IPS-NIHi7 (cell line): ENCODE measurements at regions not wholly inside any gene's neighbourhood (a gene's known extent, or its start where the extent isn't known, plus 50 kb on each side); places are given as distances from the start of the nearest gene placed in this dataset.

Experiments
- DNase-seq: peaks from one replicate; pipeline ENCODE4 v3.0.0; 2012; ENCODE audit warnings: mixed read lengths; ENCODE audit errors: extremely low spot score

DNA sequence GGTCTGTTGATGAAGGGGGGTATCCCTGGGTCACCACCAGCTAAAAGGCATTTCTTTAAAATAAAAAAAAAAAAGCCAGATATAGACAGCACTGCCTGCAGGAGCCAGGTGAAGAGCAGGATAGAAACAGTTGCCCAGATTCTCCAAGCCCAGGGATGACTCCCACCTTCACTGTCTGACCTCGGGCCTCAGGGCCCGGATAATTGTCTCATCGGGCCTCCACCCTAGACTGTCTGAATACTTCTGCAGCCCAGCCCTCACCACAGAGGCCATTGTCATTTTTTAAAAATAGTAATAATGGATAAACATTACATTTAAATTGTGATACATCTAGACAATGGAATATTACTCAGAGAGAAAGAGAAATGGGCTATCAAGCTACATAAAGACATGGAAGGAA lies 92.8 kb upstream of the TNRC6C start:
- no peak for DNase-seq

DNA sequence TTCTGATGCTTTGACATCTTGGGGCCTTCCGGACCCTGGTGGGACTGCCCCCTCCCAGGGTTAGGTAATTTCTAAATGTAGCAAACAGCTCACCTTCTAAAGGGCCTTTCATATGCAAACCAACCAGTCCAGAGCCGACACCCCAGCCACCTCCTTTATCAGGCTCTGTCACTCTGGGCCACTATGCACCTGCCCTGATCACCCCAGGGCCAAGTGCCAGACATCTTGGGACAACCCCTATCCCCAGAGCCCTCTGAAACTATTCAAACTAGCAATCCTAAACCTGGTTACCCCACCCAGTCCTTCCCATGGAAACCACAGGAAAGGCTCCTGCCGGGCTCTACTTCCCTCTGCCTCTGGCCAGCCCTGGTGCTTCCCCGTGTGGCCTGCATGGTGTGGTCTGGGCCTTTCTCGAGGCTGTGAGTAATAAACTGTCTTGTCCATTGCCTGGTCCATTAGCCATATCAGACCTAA lies 91.2 kb upstream of the TNRC6C start:
- DNase-seq = no peak

DNA sequence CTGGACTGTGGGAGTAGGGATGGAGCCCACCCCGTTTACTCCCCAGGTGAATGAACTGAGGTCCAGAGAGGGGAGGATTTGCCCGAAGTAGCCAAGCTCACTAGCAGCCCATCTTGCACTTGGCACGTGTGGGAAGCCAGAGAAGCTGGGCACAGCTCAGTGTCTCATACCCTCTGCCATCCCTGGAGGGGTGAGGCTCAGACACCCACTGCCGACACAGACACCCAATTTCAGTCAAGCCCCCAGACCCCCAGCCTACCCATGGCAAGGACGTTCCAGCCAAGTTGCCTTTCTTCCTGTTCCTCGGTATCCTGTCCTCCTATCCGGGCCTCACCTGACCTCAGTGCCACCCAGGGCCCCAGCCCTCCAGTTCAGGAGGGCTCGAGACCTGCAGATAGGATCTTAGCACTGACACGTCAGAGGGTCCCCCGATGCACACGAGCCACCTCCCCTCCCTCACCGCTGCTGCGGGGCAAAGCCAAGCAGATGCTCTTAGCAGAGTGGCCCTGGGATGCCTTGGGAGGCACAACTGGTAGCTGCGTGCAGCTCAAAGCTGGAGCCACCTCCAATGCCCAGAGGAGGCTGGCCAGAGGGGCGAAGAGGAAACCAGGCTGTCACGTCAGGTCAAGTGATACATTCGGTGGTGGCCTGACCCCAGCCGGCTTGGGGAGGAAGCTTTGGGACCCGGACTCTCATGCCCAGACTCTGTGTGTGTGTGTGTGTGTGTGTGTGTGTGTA lies 90.4 kb upstream of the TNRC6C start:
- no peak for DNase-seq

DNA sequence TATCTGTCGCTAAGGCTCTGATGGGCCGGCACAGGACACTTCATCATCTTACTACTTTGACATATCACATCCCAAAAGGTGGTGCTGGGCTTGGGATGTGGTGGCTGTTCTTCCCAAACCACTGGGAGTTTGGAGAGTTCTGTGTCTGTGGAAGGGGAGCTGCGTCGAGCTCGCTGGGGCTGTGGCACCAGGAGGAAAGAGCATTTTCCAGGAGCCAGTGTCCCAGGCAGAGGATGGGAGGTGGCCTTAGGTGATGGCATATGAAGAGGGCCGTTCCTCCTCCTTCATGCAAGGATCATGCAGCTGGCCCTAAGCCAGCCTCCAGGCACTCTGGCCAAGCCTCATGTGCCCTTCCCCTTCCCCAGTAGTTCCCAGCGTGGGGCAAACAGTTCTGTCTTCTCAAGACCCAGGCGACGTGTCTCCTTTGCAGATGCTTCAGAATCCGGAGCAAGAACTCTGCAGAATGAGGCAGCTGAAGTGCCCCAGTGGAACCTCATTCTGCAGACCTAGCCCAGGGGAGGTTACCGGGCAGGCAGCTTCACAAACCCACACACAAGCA lies 89.4 kb upstream of the TNRC6C start:
- DNase-seq = no peak

DNA sequence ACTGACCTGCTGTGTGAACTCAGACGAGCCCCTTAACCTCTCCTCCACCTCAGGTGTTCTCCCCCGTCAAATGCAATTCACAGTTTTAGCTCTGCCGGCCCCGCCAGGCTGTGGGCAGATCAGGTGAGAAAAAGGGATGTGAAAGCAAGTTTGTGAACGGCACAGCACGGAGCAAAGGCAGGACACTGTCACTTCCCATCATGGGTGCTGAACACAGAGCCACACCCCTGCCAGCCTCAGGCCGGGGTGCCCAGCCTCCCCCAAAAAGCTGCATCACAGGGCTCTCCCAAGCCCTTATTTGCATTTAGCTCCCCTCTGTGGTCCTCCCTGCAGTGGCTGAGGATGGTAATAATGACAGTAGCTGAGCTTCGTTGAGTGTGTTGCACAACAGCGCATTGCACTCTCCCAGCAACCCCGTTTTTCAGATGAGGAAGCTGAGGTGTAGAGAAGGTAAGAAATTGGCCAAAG lies 88.8 kb upstream of the TNRC6C start:
- no peak for DNase-seq

DNA sequence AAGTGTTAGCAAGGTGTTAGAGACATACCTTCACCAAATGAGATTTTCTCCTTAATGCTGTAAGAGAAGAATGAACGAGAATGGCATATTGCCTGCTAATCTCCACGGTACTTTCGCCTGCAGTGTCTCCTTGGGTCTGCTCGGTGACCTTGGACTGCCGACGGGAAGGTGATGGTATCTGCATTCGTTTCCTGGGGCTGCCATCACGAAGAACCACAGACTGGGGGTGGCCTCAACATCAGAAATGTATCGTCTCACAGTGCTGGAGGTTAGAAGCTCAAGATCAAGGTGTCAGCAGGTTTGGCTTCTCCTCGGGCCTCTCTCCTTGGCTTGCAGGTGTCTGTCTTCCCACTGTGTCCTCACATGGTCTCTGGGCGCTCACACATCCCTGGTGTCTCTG lies 86.3 kb upstream of the TNRC6C start:
- DNase-seq = no peak

DNA sequence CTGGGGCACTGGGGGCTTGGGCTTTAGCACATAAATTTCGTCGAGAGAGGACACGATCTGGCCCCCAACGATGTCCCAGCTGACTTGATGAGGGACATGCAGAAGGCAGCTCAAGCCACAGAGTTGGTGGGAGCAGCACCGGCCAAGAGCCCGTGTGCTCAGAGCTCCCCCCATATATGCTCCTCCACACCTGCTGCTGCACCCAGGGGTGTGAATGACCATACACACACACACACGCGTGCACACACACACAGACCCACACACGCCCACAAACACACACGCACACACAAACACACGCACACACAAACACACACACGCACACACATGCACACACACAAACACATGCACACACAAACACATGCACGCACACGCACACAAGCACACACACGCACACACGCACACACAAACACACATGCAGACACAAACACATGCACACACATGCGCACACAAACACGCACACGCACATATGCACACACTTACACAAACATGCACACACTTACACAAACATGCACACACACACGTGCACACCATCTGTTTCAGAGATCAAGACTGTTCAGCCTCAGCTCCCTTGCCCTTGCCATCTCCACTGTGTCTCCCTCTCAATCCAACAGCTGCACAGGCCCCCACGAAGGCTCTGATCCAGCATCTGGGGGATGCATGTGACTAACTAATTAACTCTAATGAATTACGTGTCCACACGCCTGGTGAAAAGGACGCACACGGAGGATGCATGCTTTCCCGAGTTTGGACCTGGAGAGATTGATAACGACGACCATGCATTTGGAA lies 85.6 kb upstream of the TNRC6C start:
- no peak for DNase-seq

DNA sequence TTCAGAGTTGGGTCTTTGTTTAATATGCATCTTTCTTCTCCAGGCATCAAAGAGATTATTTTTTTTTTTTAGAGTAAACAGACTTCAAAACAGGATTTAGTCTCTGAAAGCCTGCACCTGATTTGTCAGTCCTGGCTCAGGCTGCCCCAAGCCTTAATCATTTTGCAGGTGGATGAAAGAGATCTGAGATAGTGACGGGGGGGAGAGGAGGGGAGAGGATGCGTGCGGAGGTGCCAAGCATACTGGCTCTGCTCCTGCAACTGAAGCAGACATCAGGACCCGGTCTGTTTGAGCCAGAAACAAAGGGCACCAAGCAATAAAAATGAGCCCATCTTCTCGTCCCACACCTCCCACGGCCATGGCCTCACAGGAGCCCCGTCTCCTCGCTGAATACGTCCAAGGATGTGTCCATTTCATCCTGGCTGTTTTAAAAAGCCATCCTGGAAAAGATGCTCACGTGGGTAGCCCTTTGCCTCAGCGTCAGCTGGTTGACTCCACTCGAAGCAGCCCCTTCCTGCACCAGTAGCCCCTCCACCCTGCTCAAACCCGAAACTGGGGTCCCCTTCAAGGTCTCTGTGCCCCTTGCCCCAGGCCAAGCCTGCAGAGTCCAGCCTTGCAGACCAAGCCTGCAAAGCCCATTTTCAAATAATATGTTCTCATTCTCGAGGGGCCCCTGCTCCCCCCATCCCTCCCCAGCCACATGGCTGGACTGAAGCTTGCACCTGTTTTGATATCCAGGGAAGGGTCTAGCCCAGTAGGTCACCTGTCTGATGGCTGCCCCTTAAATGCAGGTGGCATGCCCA lies 84.8 kb upstream of the TNRC6C start:
- no peak for DNase-seq

DNA sequence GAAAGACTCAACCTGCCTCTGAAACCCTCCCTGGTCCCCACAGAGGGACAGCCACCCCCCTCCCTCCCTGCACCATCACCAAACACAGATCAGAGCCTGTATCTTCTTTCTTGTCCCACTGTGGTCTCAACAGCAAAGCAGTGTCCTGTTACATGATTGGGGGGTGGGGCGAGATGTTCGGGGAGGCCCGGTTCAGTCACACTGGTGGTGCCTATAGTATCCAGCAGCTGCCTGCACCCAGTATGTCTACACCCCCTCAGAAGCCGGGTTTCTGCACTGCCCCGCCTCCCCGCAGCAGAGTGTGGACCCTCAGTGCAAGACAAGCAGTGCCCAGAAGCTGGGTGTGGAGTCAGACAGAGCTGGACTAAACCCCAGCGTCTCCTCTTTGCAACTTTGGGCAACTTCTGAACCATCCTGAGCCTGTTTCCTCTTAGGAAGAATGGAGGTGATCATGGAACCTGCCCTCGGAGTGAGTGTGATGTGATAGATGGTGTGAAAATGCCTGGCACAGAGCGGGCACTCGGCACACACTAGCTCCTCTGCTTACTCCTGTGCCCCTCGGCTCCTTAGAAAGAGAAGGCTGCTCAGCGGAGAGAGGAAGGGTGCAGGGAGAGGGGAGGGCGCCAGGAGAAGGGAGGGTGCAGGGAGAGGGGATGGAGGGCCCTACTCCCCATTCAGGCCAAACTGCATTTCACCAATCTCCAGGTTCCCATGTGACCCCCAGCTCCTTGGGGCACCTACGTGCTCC lies 84.0 kb upstream of the TNRC6C start:
- DNase-seq = no peak

DNA sequence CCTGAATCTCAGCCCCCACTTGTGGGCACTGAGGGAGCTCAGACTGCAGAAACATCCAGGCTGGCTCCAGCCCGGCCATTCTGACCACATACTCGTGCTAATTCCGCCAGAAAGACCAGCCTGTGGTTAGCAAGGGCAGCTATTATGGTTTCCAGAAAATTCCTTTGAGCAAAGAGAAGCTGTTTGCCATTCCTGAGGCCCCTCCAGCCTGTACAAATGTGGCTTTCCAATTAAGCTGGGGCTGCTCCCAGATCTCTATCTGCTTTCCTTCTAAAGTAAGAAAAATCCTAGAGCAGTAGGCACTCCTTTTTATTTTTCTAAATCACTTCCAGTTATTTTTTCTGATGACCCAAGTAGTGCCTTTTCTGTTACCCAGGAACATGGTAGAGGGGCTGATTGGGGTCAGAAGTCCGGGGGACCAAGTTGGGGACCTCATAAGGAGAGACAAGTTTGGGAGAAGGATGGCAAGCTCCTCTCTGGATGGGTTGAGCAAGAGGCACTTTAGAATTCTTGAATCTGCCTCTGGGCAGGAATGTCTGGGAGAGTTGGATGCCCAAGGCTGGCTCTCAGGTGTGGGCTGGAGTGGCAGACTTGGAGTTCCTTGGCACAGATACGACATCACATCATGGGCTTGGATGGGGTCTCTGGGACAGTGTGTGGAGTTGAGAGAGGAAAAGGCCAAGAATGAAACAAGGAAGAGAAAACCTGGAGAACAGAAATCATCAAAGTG lies 83.3 kb upstream of the TNRC6C start:
- no peak for DNase-seq

DNA sequence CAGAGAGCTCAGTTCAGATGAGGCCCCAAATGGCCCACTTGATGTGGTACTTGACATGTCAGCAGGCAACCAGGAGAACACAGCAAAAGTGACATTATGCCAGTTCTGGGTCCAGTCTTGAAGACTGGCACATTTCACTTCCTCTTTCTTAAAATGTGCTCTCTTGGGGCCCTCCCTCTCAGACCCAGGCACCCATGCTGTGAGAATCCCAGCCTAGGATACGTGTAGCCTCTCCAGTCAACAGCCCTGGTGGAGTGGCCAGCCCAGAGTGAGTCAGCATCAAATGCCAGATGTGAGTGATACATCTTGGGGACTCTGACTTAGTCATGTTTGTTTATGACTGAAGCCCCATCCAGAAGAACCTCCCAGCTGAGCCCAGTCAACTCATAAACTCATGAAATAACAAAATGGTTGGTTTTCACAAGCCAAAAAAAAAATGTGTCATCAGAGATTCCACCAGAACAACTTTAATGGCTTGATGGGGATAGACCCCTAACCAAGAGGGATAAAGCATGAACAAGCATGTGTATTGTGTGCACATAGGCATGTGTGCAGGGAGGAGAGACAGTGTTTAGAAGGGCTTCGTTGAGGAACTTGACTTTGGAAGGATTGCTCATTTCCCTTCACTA lies 82.5 kb upstream of the TNRC6C start:
- no peak for DNase-seq

DNA sequence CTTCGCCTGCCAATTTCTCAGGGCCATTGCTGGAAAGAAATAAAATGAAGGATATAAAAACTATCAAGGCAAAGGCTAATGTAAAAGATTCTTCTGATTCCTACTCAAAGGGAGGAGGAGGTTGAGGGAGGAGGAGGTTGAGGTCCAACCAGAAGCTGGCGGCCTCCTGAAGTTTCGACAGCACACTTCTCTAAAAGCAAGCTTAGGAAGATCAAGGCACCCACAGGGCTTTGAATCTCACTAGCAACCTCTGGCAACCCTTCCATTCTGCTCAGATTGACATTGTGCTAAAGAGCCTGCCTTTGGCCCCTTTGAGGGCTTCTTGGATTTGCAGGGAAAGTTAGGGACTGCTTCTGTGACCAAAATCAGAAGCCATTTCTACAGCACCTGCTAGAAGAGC lies 81.5 kb upstream of the TNRC6C start:
- DNase-seq = no peak

DNA sequence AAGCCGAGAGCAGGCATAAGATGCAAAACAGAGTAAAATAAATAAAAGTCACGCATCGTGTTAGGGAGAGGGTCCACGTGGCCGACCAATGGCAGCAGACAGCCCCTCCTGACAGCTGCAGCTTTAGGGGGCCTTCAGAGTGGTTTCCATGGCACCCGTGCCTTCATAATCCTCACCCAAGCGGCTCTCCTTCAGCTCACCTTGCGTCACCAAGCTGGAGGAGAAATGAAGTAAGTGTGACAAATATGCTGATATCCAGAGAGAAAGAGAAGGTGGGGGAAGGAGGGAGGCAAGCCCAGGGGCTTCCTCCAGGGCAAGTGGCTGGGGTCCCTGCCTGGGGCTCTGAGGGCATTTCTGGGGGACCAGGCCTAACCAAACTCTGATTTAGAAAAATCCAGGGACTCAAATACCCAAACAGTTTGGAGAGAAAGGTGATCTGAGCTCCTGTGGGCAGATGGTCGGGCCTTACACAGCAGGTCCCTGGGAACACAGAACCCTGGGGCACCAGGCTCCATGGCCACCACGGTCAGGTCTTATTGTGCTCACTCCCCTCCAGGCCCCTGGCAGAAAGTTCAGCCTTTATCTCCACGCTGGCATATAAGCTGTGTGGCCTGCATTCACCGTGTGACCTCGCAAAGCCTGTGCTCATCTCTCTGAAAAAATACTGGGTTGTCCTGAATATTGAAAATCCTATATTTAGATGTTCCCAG lies 80.7 kb upstream of the TNRC6C start:
- DNase-seq = no peak

DNA sequence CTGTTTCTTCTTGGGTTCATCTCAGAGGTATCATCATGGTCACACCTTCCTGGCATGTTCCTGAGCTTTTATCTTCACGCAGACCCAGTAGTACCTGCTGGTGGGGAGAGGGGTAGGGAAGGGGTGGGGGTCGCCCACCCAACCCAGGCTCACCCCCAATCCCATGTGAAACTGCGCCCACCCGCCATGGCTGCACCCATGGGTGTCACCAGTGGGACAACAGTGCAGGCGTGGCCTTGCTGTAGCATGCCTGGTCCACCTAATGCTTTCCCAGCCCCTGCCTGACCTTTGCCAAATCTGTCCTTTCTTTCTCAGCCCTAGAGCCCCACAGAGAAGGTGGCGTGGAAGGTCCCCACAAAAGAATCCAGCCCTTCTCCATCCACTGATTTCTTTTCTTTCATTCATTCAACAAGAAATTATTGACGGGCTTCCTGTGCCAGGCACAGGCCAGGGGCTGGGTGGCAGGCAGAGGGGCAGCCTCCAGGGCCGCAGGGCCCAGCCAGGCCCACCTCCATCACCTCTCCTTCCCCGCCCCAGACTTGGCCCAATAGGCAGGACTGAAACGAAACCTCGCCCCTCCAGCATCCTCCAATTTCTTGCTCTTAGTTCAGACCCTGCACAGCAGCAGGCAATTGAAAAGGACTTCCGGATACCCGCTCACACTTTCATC lies 79.1 kb upstream of the TNRC6C start:
- DNase-seq = no peak

DNA sequence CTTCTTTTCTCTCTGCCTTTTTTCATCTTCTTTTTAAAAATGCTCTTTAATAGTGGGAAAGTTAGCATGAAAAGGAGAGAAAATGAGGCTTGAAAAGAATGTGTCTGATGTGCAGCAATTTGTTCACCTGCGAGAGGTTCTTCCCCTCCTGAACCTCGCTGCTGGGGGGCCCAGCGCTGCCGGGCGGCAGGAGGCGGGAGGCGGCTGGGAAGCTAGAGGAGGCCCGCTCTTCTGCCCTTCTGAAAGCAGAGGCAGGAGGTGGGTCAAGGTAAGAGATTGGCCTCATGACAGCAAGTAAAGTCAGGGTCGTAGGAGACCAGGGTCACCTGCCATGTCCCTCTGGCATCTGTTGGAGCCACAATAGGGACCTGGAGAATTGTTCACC lies 78.6 kb upstream of the TNRC6C start:
- no peak for DNase-seq

DNA sequence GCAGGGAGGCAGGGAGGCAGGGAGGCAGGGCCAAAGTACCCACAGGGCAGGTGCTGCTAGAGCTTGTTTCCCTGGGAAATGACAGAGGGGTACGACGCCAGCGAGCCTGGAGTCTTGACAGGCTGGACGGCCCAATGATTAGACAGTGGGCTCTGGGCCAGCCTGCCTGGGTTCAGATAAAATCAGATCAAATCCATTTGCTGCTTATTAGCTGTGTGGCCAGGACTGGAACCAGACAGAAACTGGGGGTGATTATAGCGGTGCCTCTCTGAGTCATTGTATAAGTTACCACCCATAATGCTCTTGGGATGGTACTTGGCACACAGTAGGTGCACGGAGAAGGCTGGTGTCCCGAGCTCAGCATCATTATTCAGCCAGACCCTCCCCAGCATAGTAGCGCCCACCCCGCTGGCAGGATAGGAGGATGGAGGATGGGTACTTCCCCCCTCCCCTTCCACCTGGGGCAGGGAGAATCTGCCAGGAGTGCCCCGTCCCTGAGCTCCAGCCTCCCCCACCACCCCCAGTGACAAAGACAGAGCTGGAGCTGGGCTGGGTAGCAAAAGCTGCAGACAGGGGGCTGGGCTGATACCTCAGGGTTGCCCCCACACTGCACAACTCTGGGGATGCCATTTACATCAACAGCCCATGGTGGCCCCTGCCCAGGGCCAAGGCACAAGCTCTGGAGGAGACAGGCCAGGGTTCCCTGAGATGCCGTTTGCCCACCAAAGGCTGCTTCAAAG lies 77.6 kb upstream of the TNRC6C start:
- no peak for DNase-seq

DNA sequence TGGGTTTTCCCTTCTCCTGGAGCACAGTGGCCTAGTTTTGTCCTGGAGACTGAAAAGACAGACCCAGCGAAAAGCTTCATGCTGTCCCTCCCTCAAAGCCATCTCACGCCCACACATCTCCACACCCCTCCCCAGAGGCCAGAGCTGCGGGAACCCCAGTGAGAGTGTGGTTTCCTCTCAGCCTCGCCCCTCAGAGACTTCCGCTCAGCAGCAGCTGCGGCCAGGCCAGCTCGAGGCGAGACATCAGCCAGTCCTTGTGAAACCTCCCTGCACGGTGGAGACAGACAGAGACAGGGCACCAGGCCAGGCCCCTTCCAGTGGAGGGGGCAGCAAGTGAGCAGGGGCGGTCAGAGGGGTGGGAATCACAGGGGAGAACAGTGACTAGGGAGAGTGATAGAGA lies 77.0 kb upstream of the TNRC6C start:
- DNase-seq = peak; percentile 62

DNA sequence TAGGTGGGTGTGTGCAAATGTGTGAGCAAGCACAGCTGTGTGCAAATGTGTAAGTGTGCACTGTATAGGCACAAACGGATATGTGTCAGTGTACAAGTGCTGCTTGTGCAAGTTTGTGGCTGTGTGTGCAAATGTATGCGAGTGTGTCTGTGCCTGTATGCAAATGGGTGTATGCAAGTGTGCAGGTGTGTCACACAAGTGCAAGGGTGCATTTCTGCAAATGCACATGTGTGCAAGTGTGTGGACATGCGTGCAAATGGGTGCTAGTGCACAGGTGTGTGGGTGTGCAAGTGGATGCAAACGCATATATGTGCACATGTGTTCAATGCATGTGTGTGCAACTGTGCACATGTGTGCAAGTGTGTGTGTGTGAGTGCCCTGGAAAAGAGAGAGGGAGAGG lies 76.5 kb upstream of the TNRC6C start:
- DNase-seq = no peak
